ENCODE measurements at regions not wholly inside any gene's neighbourhood (a gene's known extent, or its start where the extent isn't known, plus 50 kb on each side); places are given as distances from the start of the nearest gene placed in this dataset.
"Not testable (repeated sequence)": the region's sequence is repeated elsewhere in the genome, so short reads cannot be mapped to it uniquely, and the experiment has no call there.

DNA sequence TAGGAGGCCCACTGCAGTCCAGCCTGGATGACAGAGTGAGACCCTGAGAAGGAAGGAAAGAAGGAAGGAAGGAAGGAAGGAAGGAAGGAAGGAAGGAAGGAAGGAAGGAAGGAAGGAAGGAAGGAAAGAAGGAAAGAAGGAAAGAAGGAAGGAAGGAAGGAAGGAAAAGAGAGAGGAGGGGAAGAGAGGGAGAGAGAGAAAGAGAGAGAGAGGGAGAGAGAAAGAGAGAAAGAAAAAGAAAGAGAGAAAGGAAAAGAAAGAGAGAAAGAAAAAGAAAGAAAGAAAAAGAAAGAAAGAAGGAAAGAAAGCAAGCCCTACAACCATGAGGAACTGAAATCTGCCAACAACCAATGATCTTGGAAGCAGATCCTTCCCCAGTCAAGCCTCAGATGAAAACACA is 124.9 kb upstream of the BCOR start:
- TF ChIP-seq, protein P1, sequence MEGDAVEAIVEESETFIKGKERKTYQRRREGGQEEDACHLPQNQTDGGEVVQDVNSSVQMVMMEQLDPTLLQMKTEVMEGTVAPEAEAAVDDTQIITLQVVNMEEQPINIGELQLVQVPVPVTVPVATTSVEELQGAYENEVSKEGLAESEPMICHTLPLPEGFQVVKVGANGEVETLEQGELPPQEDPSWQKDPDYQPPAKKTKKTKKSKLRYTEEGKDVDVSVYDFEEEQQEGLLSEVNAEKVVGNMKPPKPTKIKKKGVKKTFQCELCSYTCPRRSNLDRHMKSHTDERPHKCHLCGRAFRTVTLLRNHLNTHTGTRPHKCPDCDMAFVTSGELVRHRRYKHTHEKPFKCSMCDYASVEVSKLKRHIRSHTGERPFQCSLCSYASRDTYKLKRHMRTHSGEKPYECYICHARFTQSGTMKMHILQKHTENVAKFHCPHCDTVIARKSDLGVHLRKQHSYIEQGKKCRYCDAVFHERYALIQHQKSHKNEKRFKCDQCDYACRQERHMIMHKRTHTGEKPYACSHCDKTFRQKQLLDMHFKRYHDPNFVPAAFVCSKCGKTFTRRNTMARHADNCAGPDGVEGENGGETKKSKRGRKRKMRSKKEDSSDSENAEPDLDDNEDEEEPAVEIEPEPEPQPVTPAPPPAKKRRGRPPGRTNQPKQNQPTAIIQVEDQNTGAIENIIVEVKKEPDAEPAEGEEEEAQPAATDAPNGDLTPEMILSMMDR (IDR thresholded peaks at IDR 0.05), result not testable (repeated sequence)
- not testable (repeated sequence) for TF ChIP-seq POLR2A (IDR thresholded peaks at IDR 0.05)

All from testis (tissue), 2 donors.